ENCODE measurements at regions not wholly inside any gene's neighbourhood (a gene's known extent, or its start where the extent isn't known, plus 50 kb on each side); places are given as distances from the start of the nearest gene placed in this dataset.

DNA sequence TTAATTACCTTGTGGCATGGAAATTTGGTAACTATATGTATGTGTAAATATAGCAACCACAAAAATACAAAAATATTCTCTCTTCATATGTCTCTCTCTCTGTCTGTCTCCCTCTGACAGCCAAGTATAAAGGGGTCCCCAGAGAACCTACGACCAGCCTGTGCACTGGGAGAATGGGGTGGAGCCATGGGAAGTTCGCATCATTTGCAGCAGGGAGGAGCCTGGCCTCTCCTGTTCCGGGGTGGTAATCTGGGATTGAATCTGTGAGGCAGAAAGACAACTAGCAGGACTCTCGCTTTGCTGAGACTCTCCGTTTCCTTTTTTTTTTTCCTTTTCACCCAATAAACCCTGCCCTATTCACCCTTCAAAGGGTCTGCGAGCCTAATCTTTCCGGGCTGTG is 1109.1 kb downstream of the HACE1 start (continued):
- TF ChIP-seq, protein P1, sequence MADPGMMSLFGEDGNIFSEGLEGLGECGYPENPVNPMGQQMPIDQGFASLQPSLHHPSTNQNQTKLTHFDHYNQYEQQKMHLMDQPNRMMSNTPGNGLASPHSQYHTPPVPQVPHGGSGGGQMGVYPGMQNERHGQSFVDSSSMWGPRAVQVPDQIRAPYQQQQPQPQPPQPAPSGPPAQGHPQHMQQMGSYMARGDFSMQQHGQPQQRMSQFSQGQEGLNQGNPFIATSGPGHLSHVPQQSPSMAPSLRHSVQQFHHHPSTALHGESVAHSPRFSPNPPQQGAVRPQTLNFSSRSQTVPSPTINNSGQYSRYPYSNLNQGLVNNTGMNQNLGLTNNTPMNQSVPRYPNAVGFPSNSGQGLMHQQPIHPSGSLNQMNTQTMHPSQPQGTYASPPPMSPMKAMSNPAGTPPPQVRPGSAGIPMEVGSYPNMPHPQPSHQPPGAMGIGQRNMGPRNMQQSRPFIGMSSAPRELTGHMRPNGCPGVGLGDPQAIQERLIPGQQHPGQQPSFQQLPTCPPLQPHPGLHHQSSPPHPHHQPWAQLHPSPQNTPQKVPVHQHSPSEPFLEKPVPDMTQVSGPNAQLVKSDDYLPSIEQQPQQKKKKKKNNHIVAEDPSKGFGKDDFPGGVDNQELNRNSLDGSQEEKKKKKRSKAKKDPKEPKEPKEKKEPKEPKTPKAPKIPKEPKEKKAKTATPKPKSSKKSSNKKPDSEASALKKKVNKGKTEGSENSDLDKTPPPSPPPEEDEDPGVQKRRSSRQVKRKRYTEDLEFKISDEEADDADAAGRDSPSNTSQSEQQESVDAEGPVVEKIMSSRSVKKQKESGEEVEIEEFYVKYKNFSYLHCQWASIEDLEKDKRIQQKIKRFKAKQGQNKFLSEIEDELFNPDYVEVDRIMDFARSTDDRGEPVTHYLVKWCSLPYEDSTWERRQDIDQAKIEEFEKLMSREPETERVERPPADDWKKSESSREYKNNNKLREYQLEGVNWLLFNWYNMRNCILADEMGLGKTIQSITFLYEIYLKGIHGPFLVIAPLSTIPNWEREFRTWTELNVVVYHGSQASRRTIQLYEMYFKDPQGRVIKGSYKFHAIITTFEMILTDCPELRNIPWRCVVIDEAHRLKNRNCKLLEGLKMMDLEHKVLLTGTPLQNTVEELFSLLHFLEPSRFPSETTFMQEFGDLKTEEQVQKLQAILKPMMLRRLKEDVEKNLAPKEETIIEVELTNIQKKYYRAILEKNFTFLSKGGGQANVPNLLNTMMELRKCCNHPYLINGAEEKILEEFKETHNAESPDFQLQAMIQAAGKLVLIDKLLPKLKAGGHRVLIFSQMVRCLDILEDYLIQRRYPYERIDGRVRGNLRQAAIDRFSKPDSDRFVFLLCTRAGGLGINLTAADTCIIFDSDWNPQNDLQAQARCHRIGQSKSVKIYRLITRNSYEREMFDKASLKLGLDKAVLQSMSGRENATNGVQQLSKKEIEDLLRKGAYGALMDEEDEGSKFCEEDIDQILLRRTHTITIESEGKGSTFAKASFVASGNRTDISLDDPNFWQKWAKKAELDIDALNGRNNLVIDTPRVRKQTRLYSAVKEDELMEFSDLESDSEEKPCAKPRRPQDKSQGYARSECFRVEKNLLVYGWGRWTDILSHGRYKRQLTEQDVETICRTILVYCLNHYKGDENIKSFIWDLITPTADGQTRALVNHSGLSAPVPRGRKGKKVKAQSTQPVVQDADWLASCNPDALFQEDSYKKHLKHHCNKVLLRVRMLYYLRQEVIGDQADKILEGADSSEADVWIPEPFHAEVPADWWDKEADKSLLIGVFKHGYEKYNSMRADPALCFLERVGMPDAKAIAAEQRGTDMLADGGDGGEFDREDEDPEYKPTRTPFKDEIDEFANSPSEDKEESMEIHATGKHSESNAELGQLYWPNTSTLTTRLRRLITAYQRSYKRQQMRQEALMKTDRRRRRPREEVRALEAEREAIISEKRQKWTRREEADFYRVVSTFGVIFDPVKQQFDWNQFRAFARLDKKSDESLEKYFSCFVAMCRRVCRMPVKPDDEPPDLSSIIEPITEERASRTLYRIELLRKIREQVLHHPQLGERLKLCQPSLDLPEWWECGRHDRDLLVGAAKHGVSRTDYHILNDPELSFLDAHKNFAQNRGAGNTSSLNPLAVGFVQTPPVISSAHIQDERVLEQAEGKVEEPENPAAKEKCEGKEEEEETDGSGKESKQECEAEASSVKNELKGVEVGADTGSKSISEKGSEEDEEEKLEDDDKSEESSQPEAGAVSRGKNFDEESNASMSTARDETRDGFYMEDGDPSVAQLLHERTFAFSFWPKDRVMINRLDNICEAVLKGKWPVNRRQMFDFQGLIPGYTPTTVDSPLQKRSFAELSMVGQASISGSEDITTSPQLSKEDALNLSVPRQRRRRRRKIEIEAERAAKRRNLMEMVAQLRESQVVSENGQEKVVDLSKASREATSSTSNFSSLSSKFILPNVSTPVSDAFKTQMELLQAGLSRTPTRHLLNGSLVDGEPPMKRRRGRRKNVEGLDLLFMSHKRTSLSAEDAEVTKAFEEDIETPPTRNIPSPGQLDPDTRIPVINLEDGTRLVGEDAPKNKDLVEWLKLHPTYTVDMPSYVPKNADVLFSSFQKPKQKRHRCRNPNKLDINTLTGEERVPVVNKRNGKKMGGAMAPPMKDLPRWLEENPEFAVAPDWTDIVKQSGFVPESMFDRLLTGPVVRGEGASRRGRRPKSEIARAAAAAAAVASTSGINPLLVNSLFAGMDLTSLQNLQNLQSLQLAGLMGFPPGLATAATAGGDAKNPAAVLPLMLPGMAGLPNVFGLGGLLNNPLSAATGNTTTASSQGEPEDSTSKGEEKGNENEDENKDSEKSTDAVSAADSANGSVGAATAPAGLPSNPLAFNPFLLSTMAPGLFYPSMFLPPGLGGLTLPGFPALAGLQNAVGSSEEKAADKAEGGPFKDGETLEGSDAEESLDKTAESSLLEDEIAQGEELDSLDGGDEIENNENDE (IDR thresholded peaks at IDR 0.05; ENCODE audit: insufficient replicate concordance, low read length), result no peak
- TF ChIP-seq TBP (IDR thresholded peaks at IDR 0.05; ENCODE audit: low read depth, low read length), result no peak
- TF ChIP-seq BCL11A (IDR thresholded peaks at IDR 0.05; ENCODE audit: low read depth in 2 of 2, low read length in 2 of 2), result no peak
- TF ChIP-seq JUN (IDR thresholded peaks at IDR 0.05; ENCODE audit: low read depth, low read length), result no peak
- no peak for TF ChIP-seq NANOG (IDR thresholded peaks at IDR 0.05; ENCODE audit: insufficient read depth, low read depth, low read length, poor library complexity, severe bottlenecking)
- no peak for TF ChIP-seq ZNF274 (IDR thresholded peaks at IDR 0.05; ENCODE audit: borderline replicate concordance, extremely low read depth, low read length)
- TF ChIP-seq NRF1 (IDR thresholded peaks at IDR 0.05; ENCODE audit: low read depth, low read length), result no peak
- no peak for TF ChIP-seq RXRA (IDR thresholded peaks at IDR 0.05; ENCODE audit: insufficient read depth, low read depth, low read length)
- TF ChIP-seq, protein P2, sequence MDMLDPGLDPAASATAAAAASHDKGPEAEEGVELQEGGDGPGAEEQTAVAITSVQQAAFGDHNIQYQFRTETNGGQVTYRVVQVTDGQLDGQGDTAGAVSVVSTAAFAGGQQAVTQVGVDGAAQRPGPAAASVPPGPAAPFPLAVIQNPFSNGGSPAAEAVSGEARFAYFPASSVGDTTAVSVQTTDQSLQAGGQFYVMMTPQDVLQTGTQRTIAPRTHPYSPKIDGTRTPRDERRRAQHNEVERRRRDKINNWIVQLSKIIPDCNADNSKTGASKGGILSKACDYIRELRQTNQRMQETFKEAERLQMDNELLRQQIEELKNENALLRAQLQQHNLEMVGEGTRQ (IDR thresholded peaks at IDR 0.05; ENCODE audit: low read length), result no peak
- no peak for TF ChIP-seq EGR1 (IDR thresholded peaks at IDR 0.05; ENCODE audit: borderline replicate concordance, low read depth, low read length)
- no peak for TF ChIP-seq SIN3A (conservative IDR thresholded peaks at IDR 0.05 in 1 of 2, IDR thresholded peaks at IDR 0.05 in 1 of 2; ENCODE audit: low read depth in 1 of 2, low read length in 2 of 2)

All from H1 (cell line).